HL-60/S4 (cell line): ENCODE measurements at regions not wholly inside any gene's neighbourhood (a gene's known extent, or its start where the extent isn't known, plus 50 kb on each side); places are given as distances from the start of the nearest gene placed in this dataset.
"Not testable (repeated sequence)": the region's sequence is repeated elsewhere in the genome, so short reads cannot be mapped to it uniquely, and the experiment has no call there.

ENCODE experiments used
- in situ Hi-C: fragments of 300-500 bp; cut with MboI; formaldehyde crosslinking; loops from 2 replicates; pipeline ENCODE4 v1.14.3; 2022; ENCODE audit warnings: low sequenced_read_pairs

GRCh38 chr3:177493091-177493490 is 295.8 kb upstream of the TBL1XR1 start:
- in situ Hi-C loops: no loop called here

DNA sequence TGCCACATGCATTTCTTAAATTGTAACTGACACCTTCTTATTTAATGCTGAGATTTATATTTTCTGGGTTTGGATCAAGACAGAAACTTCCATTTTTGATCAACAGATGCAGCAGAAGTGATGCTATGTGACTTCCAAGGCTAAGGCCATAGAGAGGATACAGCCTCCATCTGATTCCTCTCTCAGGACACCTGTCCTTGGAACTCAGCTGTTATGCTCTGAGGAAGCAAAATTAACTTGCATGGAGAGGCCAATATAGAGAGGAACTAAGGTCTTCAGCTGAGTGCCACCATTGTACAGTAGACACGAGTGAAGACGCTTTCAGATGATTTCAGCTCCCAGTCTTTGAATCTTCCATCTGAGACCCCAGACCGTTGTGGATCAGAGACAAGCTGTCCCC is 296.9 kb upstream of the TBL1XR1 start:
- in situ Hi-C loops: no loop called here

DNA sequence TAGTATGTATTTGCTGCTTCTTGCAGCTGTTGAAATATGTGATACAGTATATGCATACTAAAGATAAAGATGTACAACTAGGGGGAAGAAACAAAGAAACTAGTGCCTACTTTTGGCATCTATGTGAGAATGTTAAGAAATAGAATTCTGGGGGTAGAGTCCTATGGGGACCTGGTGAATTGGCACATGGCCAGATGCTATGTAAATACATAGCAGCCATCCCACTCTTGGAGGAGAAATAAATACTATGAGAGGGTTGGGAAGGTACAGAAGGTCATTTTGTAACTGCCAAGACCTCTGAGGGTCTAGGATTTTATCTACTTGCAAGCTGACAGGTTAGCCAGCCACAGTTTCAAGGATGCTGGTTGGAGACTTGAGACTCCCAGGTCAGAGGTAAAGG is 298.3 kb upstream of the TBL1XR1 start:
- in situ Hi-C loops: no loop called here

GRCh38 chr3:177498037-177498857 is 301.0 kb upstream of the TBL1XR1 start:
- in situ Hi-C loops: no loop called here

DNA sequence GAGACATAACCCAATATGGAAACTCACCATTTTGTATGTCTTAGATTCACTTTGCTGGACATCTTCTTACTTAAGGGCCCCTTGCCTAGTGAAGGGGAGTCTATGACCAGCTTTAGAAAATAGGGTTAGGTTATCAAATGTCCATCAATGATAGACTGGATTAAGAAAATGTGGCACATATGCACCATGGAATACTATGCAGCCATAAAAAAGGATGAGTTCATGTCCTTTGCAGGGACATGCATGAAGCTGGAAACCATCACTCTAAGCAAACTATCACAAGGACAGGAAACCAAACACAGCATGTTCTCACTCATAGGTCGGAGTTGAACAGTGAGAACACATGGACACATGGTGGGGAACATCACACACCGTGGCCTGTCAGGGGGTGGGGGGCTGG is 301.8 kb upstream of the TBL1XR1 start:
- in situ Hi-C loops: not testable (repeated sequence)

- in situ Hi-C loops: no loop called here
Measured at GRCh38 chr3:177499779-177500423, 302.6 kb upstream of the TBL1XR1 start.

DNA sequence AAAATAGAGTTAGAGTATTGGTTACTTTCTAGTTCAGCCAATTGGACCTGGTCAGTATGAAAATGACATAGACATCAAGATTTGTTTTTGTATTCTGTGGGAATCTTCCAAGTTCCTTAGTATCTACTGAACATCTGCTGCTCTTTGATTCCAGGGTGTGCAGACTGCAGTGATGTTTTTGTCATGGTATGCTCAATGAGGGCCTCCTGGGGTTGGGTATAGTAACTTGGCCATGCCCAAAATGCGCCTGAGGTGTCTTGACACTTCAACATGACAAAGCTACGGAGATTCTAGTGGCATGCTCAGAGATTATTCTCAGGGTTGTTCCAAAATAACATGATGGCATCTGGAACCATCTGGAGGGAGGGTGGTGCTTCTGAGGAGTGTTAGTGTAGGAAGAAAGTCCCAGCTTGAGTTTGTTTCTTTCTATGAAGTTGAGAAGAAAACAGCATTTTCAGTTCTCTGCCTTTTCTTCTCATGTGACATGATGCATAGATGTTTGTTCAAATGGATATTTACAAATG is 313.5 kb upstream of the TBL1XR1 start:
- in situ Hi-C loops: no loop called here

GRCh38 chr3:177512945-177513814 is 315.9 kb upstream of the TBL1XR1 start:
- in situ Hi-C loops: no loop called here

DNA sequence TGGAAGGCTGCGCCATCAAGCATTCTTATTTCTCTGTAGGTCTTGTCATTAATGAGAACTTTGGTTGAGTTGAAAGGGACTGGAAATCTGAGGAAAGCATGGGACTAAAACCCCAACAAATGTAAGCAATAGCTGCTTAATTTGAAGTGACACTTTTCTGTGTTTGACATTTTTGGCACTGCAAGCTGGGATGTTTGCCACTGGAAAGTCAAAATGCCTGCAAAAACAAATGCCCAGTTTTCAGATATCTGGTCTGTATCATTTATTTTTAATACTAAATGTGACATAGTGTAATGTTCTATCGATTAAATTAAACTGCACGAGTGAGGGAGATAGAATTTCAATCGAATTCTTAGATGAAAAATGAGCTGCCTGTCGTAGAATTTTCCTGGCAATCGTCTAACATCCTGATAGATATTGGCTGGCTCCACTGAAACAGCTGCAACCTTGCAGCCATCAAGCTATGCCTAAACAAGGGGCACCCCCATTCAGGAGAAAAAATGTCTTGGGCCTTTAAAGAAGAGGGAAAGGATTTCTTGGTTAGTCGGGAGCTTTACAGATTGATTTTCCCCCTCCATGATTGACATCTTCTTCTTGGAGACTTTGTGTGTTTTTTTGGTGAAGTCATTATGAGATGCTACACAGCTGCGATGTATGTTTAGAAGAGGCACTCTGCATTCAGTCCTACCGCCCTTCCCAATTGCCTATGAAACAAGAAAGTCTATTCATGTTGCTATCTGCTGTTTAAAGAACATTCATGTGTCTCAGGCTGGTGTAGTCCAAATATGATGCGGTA is 316.7 kb upstream of the TBL1XR1 start:
- in situ Hi-C loops: no loop called here

DNA sequence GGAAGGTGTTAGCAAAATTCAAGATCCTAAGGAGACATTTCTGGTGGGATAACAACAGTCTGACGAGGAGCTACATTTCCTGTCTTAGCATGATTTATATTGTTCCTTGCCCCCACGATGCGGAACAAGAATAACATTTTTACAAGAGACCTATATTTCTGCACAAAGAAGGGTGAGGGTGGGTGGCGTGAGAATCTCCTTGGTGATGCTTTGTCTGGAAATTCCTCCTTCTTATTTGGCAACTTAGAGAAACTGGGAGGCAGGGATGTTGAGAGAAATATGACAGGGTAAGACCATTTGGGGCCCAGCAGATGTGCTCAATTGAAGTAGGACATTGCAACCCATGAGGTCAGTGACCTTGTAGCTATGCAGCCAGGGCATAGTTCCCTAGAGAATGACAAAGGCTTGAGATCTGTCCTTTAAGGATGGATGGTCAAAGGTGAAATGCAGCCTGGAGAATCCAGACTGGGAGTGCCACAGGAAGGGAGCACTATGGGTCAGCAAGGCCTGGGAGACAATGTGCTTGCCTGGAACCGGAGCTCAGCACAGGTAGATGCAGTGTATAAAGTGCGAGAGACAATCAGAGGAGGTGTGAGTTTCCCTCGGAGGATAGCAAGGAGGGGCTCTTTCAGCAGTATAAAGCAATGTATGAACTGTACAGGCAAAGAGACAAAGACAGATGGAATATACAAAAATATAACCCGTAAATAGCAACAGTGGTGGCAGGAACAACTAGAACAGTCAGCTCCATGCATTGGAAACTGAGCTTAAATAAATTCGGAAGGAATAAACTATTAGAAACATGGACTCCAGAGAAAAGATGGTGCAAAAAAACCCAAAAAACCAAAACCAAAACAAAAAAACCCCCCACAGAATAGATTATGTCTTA is 317.6 kb upstream of the TBL1XR1 start:
- in situ Hi-C loops: no loop called here

DNA sequence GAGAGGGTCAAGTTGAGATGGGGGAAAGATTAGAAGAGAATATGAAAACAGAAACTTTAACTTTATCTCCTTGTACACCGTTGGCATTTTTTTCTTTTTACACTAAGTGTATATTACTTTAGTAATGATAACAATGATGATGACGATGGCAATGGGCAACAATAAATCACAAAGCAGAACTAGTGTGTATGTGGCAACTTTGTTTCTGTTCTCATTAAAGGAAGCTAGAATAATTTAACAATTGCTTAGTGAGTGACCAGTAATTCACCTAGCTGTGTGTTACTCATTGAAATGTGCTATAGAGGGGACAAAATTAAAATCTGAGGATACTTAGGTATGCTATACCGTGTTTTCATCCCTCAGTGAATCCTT is 318.5 kb upstream of the TBL1XR1 start:
- in situ Hi-C loops: no loop called here

DNA sequence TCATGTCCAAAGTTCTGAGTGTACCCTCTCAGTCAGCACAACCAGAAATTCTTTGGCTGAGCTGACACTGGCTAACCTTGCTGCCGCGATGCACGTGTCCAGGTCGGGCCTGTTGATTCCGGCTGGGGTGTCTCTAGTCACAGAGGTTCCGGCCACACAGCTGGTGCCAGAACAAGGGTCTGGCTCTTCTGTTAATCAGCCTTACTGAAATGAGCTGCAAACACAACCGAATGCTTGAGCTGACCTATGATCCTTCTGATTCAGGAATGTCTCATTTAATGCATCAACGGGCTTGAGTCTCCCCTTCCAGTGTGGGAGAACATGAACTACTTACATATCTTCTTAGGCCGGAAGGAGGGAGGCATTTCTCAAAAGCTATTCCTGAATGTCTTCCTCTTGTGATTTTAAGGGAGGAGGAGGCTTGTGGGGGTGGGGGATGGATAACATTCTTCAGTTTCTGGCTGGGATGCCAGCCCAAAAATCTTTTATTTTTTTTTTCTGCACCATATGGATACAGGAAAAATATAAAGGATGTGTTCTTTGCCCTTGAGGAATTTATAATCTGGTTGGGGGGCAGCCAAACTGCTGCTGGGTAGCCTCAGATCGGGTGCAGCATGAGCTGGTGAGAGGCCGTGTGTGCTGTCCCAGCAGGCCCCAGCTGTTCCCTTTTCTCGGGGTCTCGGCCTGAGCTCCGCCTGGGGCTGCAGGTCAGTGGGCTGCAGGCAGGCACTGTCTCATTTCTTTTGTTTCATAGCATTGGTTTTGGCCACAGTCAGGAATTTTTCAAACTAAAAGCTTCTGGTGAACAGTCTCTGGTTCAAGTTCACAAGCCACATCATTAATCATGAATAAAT is 319.1 kb upstream of the TBL1XR1 start:
- in situ Hi-C loops: no loop called here

GRCh38 chr3:177517906-177518305 is 320.6 kb upstream of the TBL1XR1 start:
- in situ Hi-C loops: no loop called here

DNA sequence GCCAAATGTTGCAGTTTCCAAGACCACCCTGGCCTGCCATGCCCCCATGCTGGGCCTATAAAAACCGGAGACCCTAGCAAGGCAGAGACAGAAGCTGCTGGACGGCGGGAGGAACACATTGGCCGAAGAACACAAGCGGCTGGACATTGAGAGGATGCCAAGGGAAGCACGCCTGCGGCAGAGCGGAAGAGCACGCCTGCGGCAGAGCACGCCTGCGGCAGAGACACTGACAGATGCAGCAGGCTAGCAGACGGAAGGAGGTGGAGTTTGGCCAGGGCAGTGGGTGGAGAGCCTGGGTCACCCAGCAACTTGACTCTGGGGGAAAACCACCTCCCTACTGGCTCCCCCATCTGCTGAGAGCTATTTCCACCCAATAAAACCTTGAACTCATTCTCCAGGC is 322.3 kb upstream of the TBL1XR1 start:
- in situ Hi-C loops: no loop called here

DNA sequence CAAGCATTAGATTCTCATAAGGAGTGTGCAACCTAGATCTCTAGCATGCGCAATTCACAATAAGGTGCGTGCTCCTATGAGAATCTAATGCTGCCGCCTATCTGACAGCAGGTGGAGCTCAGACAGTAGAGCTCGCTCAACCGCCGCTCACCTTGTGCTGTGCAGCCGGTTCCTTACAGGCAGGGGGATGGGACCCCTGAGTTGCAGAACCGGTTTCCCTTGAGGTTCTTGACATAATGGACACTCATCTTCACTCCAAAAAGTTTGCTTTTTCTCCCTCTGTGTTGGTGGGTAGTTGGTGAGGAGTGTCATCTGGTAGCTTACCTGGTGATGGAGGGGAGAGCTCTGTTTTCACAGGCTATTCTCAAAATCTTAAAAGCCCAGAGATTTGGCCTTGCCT is 324.0 kb upstream of the TBL1XR1 start:
- in situ Hi-C loops: no loop called here

DNA sequence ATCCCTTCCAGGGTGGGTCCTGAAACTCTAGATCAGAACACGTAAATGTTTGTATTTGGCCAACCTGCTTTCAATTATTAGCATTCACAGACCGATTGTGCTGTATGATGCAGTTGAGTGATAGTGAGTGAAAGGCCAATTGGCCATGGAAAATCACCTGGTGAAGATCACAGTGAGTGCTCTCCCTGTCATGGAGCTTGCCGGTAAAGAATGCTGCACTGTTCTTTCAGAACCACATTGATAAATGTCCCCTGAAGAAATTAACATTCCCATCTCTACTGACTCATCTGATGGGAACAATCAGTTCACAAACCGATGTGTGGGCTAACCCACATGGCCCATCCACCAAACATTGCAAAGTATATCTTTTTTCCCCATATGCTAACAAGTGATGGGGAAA is 324.8 kb upstream of the TBL1XR1 start:
- in situ Hi-C loops: no loop called here

- in situ Hi-C loops: no loop called here
Measured at GRCh38 chr3:177523067-177523675, 325.9 kb upstream of the TBL1XR1 start.

DNA sequence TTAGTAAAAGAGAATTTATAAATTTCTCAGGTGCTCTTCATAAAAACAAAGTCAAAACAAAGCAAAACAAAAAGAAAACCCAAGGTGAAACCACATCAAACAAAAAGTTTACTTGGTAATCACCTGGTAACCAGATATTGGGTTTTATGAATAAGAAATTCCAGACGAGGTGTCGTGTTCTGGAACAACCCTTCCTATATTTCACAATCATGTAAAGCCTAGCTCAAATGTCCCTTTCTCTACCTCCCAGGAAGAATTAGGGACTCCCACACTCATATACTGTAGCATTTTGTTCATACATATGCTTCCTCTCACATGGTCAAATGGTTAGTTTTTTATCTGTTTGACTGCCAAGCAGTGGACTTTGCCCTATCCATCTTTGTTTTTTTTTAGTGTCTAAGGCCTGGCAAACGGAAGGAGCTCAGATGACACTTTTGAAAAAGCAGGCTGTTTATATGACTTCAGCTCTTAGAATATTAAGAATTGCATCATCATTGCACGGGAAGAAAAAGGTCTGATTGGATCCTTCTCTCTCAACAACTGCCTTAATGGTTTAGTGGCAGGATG is 326.7 kb upstream of the TBL1XR1 start:
- in situ Hi-C loops: no loop called here
